Right atrium auricular region (tissue), 2 donors: ENCODE measurements at regions not wholly inside any gene's neighbourhood (a gene's known extent, or its start where the extent isn't known, plus 50 kb on each side); places are given as distances from the start of the nearest gene placed in this dataset.

ENCODE experiments used
- DNase-seq: peaks from one replicate; pipeline ENCODE4 v3.0.0-alpha.2; 2019; ENCODE audit warnings: low spot score
- H3K27ac ChIP-seq, 2 donors: fragments of 200-600 bp; sonication (generic); 1 replicate in 1 of 2; 2 replicates in 1 of 2; pipeline ENCODE4 v1.5.1; 2016 to 2019
- H3K27me3 ChIP-seq, 2 donors: fragments of 200-600 bp; sonication (generic); one replicate each; pipeline versions ENCODE4 v1.5.1 to v1.6.0; 2017 to 2019
- H3K36me3 ChIP-seq: fragments of 200-600 bp; sonication (generic); one replicate; pipeline ENCODE4 v1.5.1; 2016
- H3K4me1 ChIP-seq, 2 donors: fragments of 200-600 bp; sonication (generic); one replicate each; pipeline versions ENCODE4 v1.5.1 to v1.6.0; 2017 to 2019
- H3K4me3 ChIP-seq, 2 donors: fragments of 200-600 bp; sonication (generic); 1 replicate in 1 of 2; 2 replicates in 1 of 2; pipeline ENCODE4 v1.5.1; 2017 to 2019; ENCODE audit warnings: mild to moderate bottlenecking in 1 of 2, moderate library complexity in 1 of 2
- H3K9me3 ChIP-seq, 2 donors: fragments of 200-600 bp; sonication (generic); one replicate each; pipeline ENCODE4 v1.5.1; 2019
- CTCF ChIP-seq, 2 donors: fragments of 200-600 bp; sonication (generic); IDR thresholded peaks; one replicate each; pipeline ENCODE4 v1.5.1; 2019; ENCODE audit warnings: antibody characterized with exemption in 2 of 2

GRCh38 chr18:30623401-30624065 is 419.0 kb downstream of the DSC3 start:
- Histone ChIP-seq H3K36me3 (no peaks in the 10 kb centered on the region), H3K27me3 (no peaks in the 10 kb centered on the region), H3K9me3 (no peaks in the 10 kb centered on the region), H3K27ac (no peak overlapping the region), H3K4me1 (no peaks in the 10 kb centered on the region), H3K4me3 (no peak overlapping the region)
- no peak for TF ChIP-seq CTCF (IDR thresholded peaks at IDR 0.05)
- no peak for DNase-seq

GRCh38 chr18:30622635-30623034 is 419.9 kb downstream of the DSC3 start:
- Histone ChIP-seq H3K27ac (no peak overlapping the region), H3K27me3 (no peaks in the 10 kb centered on the region), H3K4me3 (no peak overlapping the region), H3K9me3 (no peaks in the 10 kb centered on the region), H3K36me3 (no peaks in the 10 kb centered on the region), H3K4me1 (no peaks in the 10 kb centered on the region)
- no peak for TF ChIP-seq CTCF (IDR thresholded peaks at IDR 0.05)
- DNase-seq = no peak

GRCh38 chr18:30622104-30622503 is 420.4 kb downstream of the DSC3 start:
- Histone ChIP-seq H3K4me1 (no peaks in the 10 kb centered on the region), H3K4me3 (no peak overlapping the region), H3K27ac (no peak overlapping the region), H3K27me3 (no peaks in the 10 kb centered on the region), H3K9me3 (no peaks in the 10 kb centered on the region), H3K36me3 (no peaks in the 10 kb centered on the region)
- DNase-seq = no peak
- no peak for TF ChIP-seq CTCF (IDR thresholded peaks at IDR 0.05)

- no peak overlapping the region for H3K27ac ChIP-seq
- no peaks in the 10 kb centered on the region for H3K36me3 ChIP-seq
- no peak overlapping the region for H3K4me3 ChIP-seq
- no peaks in the 10 kb centered on the region for H3K27me3 ChIP-seq
- no peaks in the 10 kb centered on the region for H3K9me3 ChIP-seq
- no peak for DNase-seq
- TF ChIP-seq CTCF (IDR thresholded peaks at IDR 0.05) = no peak
- H3K4me1 ChIP-seq = no peaks in the 10 kb centered on the region
Measured at GRCh38 chr18:30618567-30618966, 424.0 kb downstream of the DSC3 start.

GRCh38 chr18:30616414-30616813 is 426.1 kb downstream of the DSC3 start:
- TF ChIP-seq CTCF (IDR thresholded peaks at IDR 0.05) = no peak
- Histone ChIP-seq H3K4me1 (no peaks in the 10 kb centered on the region), H3K27ac (no peak overlapping the region), H3K36me3 (no peaks in the 10 kb centered on the region), H3K9me3 (no peaks in the 10 kb centered on the region), H3K4me3 (no peak overlapping the region), H3K27me3 (no peaks in the 10 kb centered on the region)
- DNase-seq = no peak

GRCh38 chr18:30613467-30613801 is 429.1 kb downstream of the DSC3 start:
- H3K9me3 ChIP-seq = no peaks in the 10 kb centered on the region
- no peak overlapping the region for H3K27ac ChIP-seq
- no peaks in the 10 kb centered on the region for H3K36me3 ChIP-seq
- TF ChIP-seq CTCF (IDR thresholded peaks at IDR 0.05) = no peak
- no peaks in the 10 kb centered on the region for H3K4me1 ChIP-seq
- no peaks in the 10 kb centered on the region for H3K27me3 ChIP-seq
- no peak overlapping the region for H3K4me3 ChIP-seq
- DNase-seq = no peak
